Activated T-cell treated with anti-CD3 and anti-CD28 coated beads for 24 hours (primary cell): ENCODE measurements at regions not wholly inside any gene's neighbourhood (a gene's known extent, or its start where the extent isn't known, plus 50 kb on each side); places are given as distances from the start of the nearest gene placed in this dataset.
"Not testable (repeated sequence)": the region's sequence is repeated elsewhere in the genome, so short reads cannot be mapped to it uniquely, and the experiment has no call there.

ENCODE experiments used
- DNase-seq: peaks from one replicate; pipeline ENCODE4 v3.0.0-alpha.2; 2020; ENCODE audit warnings: low read depth

- DNase-seq = no peak
These were observed 866.0 kb downstream of the LTN1 start for GRCh38 chr21:28126521-28127174.

- DNase-seq = no peak
These were observed 868.1 kb downstream of the LTN1 start for GRCh38 chr21:28124541-28124940.

- DNase-seq = no peak
These were observed 874.1 kb downstream of the LTN1 start for GRCh38 chr21:28118570-28118969.

- not testable (repeated sequence) for DNase-seq
These were observed 877.7 kb downstream of the LTN1 start for GRCh38 chr21:28114986-28115385.

- no peak for DNase-seq
These were observed 879.0 kb downstream of the LTN1 start for GRCh38 chr21:28113718-28114117.

- no peak for DNase-seq
These were observed 880.2 kb downstream of the LTN1 start for GRCh38 chr21:28112511-28112910.

GRCh38 chr21:28111151-28111619 lies 881.5 kb downstream of the LTN1 start:
- DNase-seq = no peak

- no peak for DNase-seq
These were observed 882.0 kb downstream of the LTN1 start for GRCh38 chr21:28110716-28111115.

GRCh38 chr21:28110074-28110473 lies 882.6 kb downstream of the LTN1 start:
- DNase-seq = no peak

- DNase-seq = no peak
These were observed 886.2 kb downstream of the LTN1 start for GRCh38 chr21:28106370-28106890.

GRCh38 chr21:28104346-28104745 lies 888.3 kb downstream of the LTN1 start:
- no peak for DNase-seq

GRCh38 chr21:28100366-28100765 lies 892.3 kb downstream of the LTN1 start:
- DNase-seq = no peak

GRCh38 chr21:28099001-28099705 lies 893.5 kb downstream of the LTN1 start:
- no peak for DNase-seq

- DNase-seq = no peak
These were observed 901.2 kb downstream of the LTN1 start for GRCh38 chr21:28091466-28091865.

- no peak for DNase-seq
These were observed 902.1 kb downstream of the LTN1 start for GRCh38 chr21:28090546-28090945.

GRCh38 chr21:28089599-28090441 lies 902.9 kb downstream of the LTN1 start:
- no peak for DNase-seq

GRCh38 chr21:28086861-28087581 lies 905.7 kb downstream of the LTN1 start:
- DNase-seq = no peak

- DNase-seq = no peak
These were observed 907.7 kb downstream of the LTN1 start for GRCh38 chr21:28084951-28085350.

GRCh38 chr21:28083350-28083749 lies 909.3 kb downstream of the LTN1 start:
- no peak for DNase-seq

- DNase-seq = no peak
These were observed 914.6 kb downstream of the LTN1 start for GRCh38 chr21:28078126-28078525.

GRCh38 chr21:28074676-28075075 lies 918.0 kb downstream of the LTN1 start:
- no peak for DNase-seq

GRCh38 chr21:28072601-28073000 lies 920.1 kb downstream of the LTN1 start:
- DNase-seq = no peak
